H1 (cell line): ENCODE measurements at regions not wholly inside any gene's neighbourhood (a gene's known extent, or its start where the extent isn't known, plus 50 kb on each side); places are given as distances from the start of the nearest gene placed in this dataset.

Source experiments
- CTCF ChIA-PET: fragments of 300-600 bp; sonication (Branson Sonifier 250); formaldehyde crosslinking; loops from one replicate; lab custom pipeline; 2021; ENCODE audit not compliant: partially characterized antibody; lab: Charles Lee
- POLR2A ChIA-PET: fragments of 300-600 bp; sonication (Branson Sonifier 250); formaldehyde crosslinking; loops from one replicate; lab custom pipeline; 2021; ENCODE audit warnings: inconsistent platforms; ENCODE audit not compliant: partially characterized antibody; lab: Charles Lee
- DNase-seq, 2 experiments: peaks; one replicate each; pipeline versions ENCODE4 v3.0.0 to v3.0.0-alpha.2; 2010 to 2022; ENCODE audit warnings: low spot score in 2 of 2, low read depth in 1 of 2, mixed read lengths in 1 of 2
- FAIRE-seq: peaks from 2 replicates; lab custom pipeline; 2011; peaks lifted over from hg19 to GRCh38; lab: Jason Lieb, UNC
- H2AFZ ChIP-seq: 2 replicates; pipeline ENCODE4 v1.8.1; 2012; ENCODE audit warnings: low read length, inconsistent platforms
- H2AK5ac ChIP-seq: 2 replicates; pipeline ENCODE4 v1.6.1; 2013; ENCODE audit warnings: low read depth, low read length
- H2BK120ac ChIP-seq: replicated peaks from 2 replicates; pipeline ENCODE3; 2013; ENCODE audit warnings: low read depth, low read length, inconsistent platforms
- H2BK12ac ChIP-seq: 2 replicates; pipeline ENCODE4 v1.6.1; 2013; ENCODE audit warnings: low read depth, low read length
- H2BK15ac ChIP-seq: 2 replicates; pipeline ENCODE4 v1.6.1; 2013; ENCODE audit warnings: low read length
- H2BK20ac ChIP-seq: 2 replicates; pipeline ENCODE4 v1.6.1; 2013; ENCODE audit warnings: low read length
- H2BK5ac ChIP-seq: 2 replicates; pipeline ENCODE4 v1.6.1; 2013; ENCODE audit warnings: low read depth, low read length
- H3K14ac ChIP-seq: 2 replicates; pipeline ENCODE4 v1.6.1; 2013; ENCODE audit warnings: inconsistent platforms; ENCODE audit not compliant: insufficient read length
- H3K18ac ChIP-seq: 2 replicates; pipeline ENCODE4 v1.6.1; 2013; ENCODE audit warnings: low read length; ENCODE audit errors: extremely low read depth
- H3K23ac ChIP-seq: 2 replicates; pipeline ENCODE4 v1.6.1; 2013; ENCODE audit warnings: inconsistent platforms; ENCODE audit not compliant: insufficient read length
- H3K23me2 ChIP-seq: 2 replicates; pipeline ENCODE4 v1.6.1; 2013; ENCODE audit warnings: low read depth, low read length
- H3K27ac ChIP-seq: 2 replicates; pipeline ENCODE4 v1.6.1; 2011; ENCODE audit warnings: low read depth, low read length, inconsistent platforms
- H3K27me3 ChIP-seq, 4 experiments: replicated peaks in 1 of 4; 1 replicate in 1 of 4; 2 replicates in 3 of 4; pipeline versions ENCODE4 v1.6.1 to v1.8.1; 2011 to 2013; ENCODE audit warnings: low read length in 3 of 4, mild to moderate bottlenecking in 3 of 4, inconsistent platforms in 2 of 4, mixed read lengths in 2 of 4, moderate library complexity in 1 of 4; ENCODE audit not compliant: control insufficient read depth in 3 of 4, insufficient read depth in 3 of 4; ENCODE audit errors: extremely low read depth in 1 of 4
- H3K36me3 ChIP-seq, 4 experiments: 2 replicates each; pipeline versions ENCODE4 v1.6.1 to v1.8.1; 2011 to 2013; ENCODE audit warnings: mild to moderate bottlenecking in 4 of 4, low read length in 3 of 4, moderate library complexity in 2 of 4, control low read depth in 1 of 4, inconsistent platforms in 1 of 4; ENCODE audit not compliant: insufficient read depth in 4 of 4, control insufficient read depth in 2 of 4
- H3K4ac ChIP-seq: replicated peaks from 2 replicates; pipeline ENCODE3; 2013; ENCODE audit warnings: low read length, low read depth, mixed read lengths, inconsistent platforms; ENCODE audit not compliant: insufficient read length
- H3K4me1 ChIP-seq, 4 experiments: replicated peaks in 1 of 4; 1 replicate in 1 of 4; 2 replicates in 3 of 4; pipeline versions ENCODE4 v1.6.1 to v1.8.1; 2011 to 2013; ENCODE audit warnings: low read length in 3 of 4, inconsistent platforms in 2 of 4, mixed read lengths in 1 of 4; ENCODE audit not compliant: insufficient read depth in 4 of 4, control insufficient read depth in 3 of 4
- H3K4me2 ChIP-seq, 2 experiments: 2 replicates each; pipeline versions ENCODE4 v1.6.1 to v1.8.1; 2011 to 2013; ENCODE audit warnings: low read depth in 2 of 2, low read length in 2 of 2, control low read depth in 1 of 2, inconsistent platforms in 1 of 2, mild to moderate bottlenecking in 1 of 2; ENCODE audit not compliant: insufficient read depth in 1 of 2
- H3K4me3 ChIP-seq, 4 experiments: fragments of 200-600, 300-600 bp in 1 of 4; sonication (generic), shearing (Covaris generic), sonication (Bioruptor Twin) in 1 of 4; 2 replicates each; pipeline versions ENCODE4 v1.5.1 to v1.8.1; 2011 to 2016; ENCODE audit warnings: low read length in 4 of 4, low read depth in 3 of 4, control low read depth in 2 of 4, inconsistent platforms in 2 of 4, mild to moderate bottlenecking in 2 of 4, mixed read lengths in 1 of 4, moderate library complexity in 1 of 4; ENCODE audit not compliant: insufficient read depth in 2 of 4; ENCODE audit errors: extremely low read depth in 1 of 4
- H3K56ac ChIP-seq: replicated peaks from 2 replicates; pipeline ENCODE3; 2013; ENCODE audit warnings: low read depth, mild to moderate bottlenecking, mixed read lengths, low read length, inconsistent platforms; ENCODE audit not compliant: insufficient read length
- H3K79me1 ChIP-seq: 2 replicates; pipeline ENCODE4 v1.6.1; 2013; ENCODE audit warnings: low read depth, low read length, control low read depth
- H3K79me2 ChIP-seq, 2 experiments: 2 replicates each; pipeline versions ENCODE4 v1.6.1 to v1.8.1; 2012 to 2013; ENCODE audit warnings: low read length in 2 of 2, mild to moderate bottlenecking in 2 of 2, inconsistent platforms in 1 of 2; ENCODE audit not compliant: insufficient read depth in 2 of 2, control insufficient read depth in 1 of 2
- H3K9ac ChIP-seq, 4 experiments: replicated peaks in 1 of 4; 1 replicate in 1 of 4; 2 replicates in 3 of 4; pipeline versions ENCODE4 v1.6.1 to v1.8.1; 2011 to 2013; ENCODE audit warnings: low read depth in 3 of 4, low read length in 3 of 4, control low read depth in 2 of 4, mild to moderate bottlenecking in 2 of 4, moderate library complexity in 2 of 4, inconsistent platforms in 1 of 4; ENCODE audit errors: extremely low read depth in 1 of 4
- H3K9me3 ChIP-seq, 2 experiments: 2 replicates each; pipeline versions ENCODE4 v1.6.1 to v1.8.1; 2012 to 2013; ENCODE audit warnings: mild to moderate bottlenecking in 2 of 2, moderate library complexity in 2 of 2, control low read depth in 1 of 2, inconsistent platforms in 1 of 2, low read depth in 1 of 2, low read length in 1 of 2, mixed read lengths in 1 of 2; ENCODE audit not compliant: insufficient read depth in 2 of 2
- H4K20me1 ChIP-seq, 2 experiments: replicated peaks in 1 of 2; 2 replicates each; pipeline versions ENCODE3 to v1.8.1; 2011 to 2013; ENCODE audit warnings: inconsistent platforms in 2 of 2, low read length in 2 of 2, mild to moderate bottlenecking in 1 of 2; ENCODE audit not compliant: insufficient read depth in 2 of 2, control insufficient read depth in 1 of 2
- H4K5ac ChIP-seq: 2 replicates; pipeline ENCODE4 v1.6.1; 2013; ENCODE audit warnings: low read length, low read depth, mixed read lengths, inconsistent platforms; ENCODE audit not compliant: insufficient read length
- H4K8ac ChIP-seq: 2 replicates; pipeline ENCODE4 v1.8.0; 2013; ENCODE audit warnings: mild to moderate bottlenecking, moderate library complexity, low read length, inconsistent platforms; ENCODE audit not compliant: insufficient read depth; ENCODE audit errors: extremely low read depth
- H4K91ac ChIP-seq: replicated peaks from 2 replicates; pipeline ENCODE3; 2013; ENCODE audit warnings: low read length, mixed read lengths, inconsistent platforms; ENCODE audit not compliant: insufficient read length
- KDM1A ChIP-seq: fragments of 200-600, 300-600 bp; sonication (generic); IDR thresholded peaks from 2 replicates; pipeline ENCODE4 v1.7.1; 2016; ENCODE audit warnings: mild to moderate bottlenecking, low read length, borderline replicate concordance
- PHF8 ChIP-seq: fragments of 200-600 bp; sonication (generic); conservative IDR thresholded peaks from 2 replicates; pipeline ENCODE4 v1.7.1; 2012; ENCODE audit warnings: low read depth, mild to moderate bottlenecking, inconsistent platforms, low read length, moderate library complexity
- POLR2A ChIP-seq, 2 experiments: IDR thresholded peaks; 1 replicate in 1 of 2; 2 replicates in 1 of 2; pipeline ENCODE4 v1.6.1; 2011; ENCODE audit warnings: low read depth in 2 of 2, low read length in 2 of 2, mild to moderate bottlenecking in 2 of 2; ENCODE audit errors: control extremely low read depth in 1 of 2
- POU5F1 ChIP-seq: IDR thresholded peaks from 2 replicates; pipeline ENCODE4 v1.6.1; 2011; ENCODE audit warnings: low read depth, mild to moderate bottlenecking, low read length, moderate library complexity
- SIN3A ChIP-seq, 2 experiments: IDR thresholded peaks in 1 of 2; conservative IDR thresholded peaks in 1 of 2; 2 replicates each; pipeline ENCODE4 v1.6.1; 2011 to 2012; ENCODE audit warnings: low read length in 2 of 2, improper control_type of control experiment in 1 of 2, low read depth in 1 of 2, mild to moderate bottlenecking in 1 of 2
- WGBS, 2 experiments: shearing (Covaris generic) in 1 of 2; methylation state at CpG; one replicate each; pipeline versions ENCODE4 v1.1.6 to v1.1.7; 2013 to 2015; ENCODE audit warnings: low lambda C conversion rate in 2 of 2, mixed read lengths in 2 of 2, inconsistent platforms in 1 of 2, low coverage in 1 of 2, missing lambda C conversion rate in 1 of 2; ENCODE audit not compliant: insufficient replicate concordance in 2 of 2, insufficient coverage in 1 of 2, insufficient read length in 1 of 2; ENCODE audit errors: extremely low coverage in 1 of 2, missing lambda C conversion rate in 1 of 2; 5-methylcytosine and 5-hydroxymethylcytosine counted together

DNA sequence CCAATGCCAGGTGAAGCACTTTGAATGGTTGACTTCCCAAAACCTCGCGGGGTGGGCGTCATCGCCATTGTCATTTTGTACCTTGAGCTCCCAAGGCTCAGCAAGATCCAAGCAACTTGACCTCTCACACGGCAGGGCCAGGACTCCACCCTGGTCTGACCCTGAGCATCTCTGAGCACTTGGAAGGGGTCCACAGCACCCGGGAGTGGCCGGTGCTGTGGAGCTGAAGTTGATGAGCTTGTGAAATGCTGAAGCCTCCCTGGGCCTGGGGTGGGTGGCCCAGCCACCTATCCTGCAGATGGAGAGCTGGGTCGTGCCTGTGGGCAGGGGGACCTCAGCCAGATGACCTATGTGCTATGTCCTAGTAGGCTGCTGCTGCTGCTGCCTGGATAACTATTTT, 283.3 kb upstream of the FOXF1 start:
- H3K4ac ChIP-seq = no peak overlapping the region
- H4K20me1 ChIP-seq = no peaks in the 10 kb centered on the region
- no peak overlapping the region for H4K91ac ChIP-seq
- no peak overlapping the region for H3K4me2 ChIP-seq
- H2AK5ac ChIP-seq = no peak overlapping the region
- no peak overlapping the region for H3K14ac ChIP-seq
- H3K27ac ChIP-seq = no peak overlapping the region
- no peaks in the 10 kb centered on the region for H3K36me3 ChIP-seq
- H3K4me1 ChIP-seq = no peaks in the 10 kb centered on the region
- DNase-seq (no peak), FAIRE-seq (no peak)
- no peak overlapping the region for H2BK5ac ChIP-seq
- no peak overlapping the region for H4K5ac ChIP-seq
- peaks cover 7% of the 10 kb centered on the region; the same call in 1 of the 2 replicates for H3K23me2 ChIP-seq
- ChIA-PET POLR2A (interaction anchor here (1.2 kb wide), 1 partner anchor 9 kb away, joined by 3 read pairs; no protein-coding TSS in a partner anchor), CTCF (no interaction called here)
- H2BK12ac ChIP-seq = no peak overlapping the region
- H2BK15ac ChIP-seq = no peak overlapping the region
- H3K56ac ChIP-seq = no peak overlapping the region
- no peaks in the 10 kb centered on the region for H3K79me2 ChIP-seq
- H3K18ac ChIP-seq = no peak overlapping the region
- peaks cover 0 to 2% of the 10 kb centered on the region in 2 experiments; a peak in 2 of 4 replicates for H3K9me3 ChIP-seq
- 93% methylated on average over 8 of the region's 8 CpGs; no CpG with 5 or more reads in 1 of the 2 experiments for WGBS, 2 experiments
- H3K79me1 ChIP-seq = no peaks in the 10 kb centered on the region
- TF ChIP-seq POU5F1 (no peak), SIN3A (conservative IDR thresholded peaks at IDR 0.05 in 1 of 2, IDR thresholded peaks at IDR 0.05 in 1 of 2; ENCODE audit: low read depth in 1 of 2, low read length in 2 of 2) (no peak), POLR2A (IDR thresholded peaks at IDR 0.05; ENCODE audit: control extremely low read depth in 1 of 2, low read depth in 2 of 2, low read length in 2 of 2) (no peak), PHF8 (no peak), KDM1A (no peak)
- peaks cover 0 to 4% (median 0%) of the 10 kb centered on the region in 4 experiments; a peak in 3 of 7 replicates for H3K27me3 ChIP-seq
- no peak overlapping the region for H2BK120ac ChIP-seq
- H2AFZ ChIP-seq = no peak overlapping the region
- H3K23ac ChIP-seq = no peak overlapping the region
- no peak overlapping the region for H3K9ac ChIP-seq
- H2BK20ac ChIP-seq = no peak overlapping the region
- H4K8ac ChIP-seq = no peak overlapping the region
- no peak overlapping the region for H3K4me3 ChIP-seq
